HG03097 (cell line): ENCODE measurements at regions not wholly inside any gene's neighbourhood (a gene's known extent, or its start where the extent isn't known, plus 50 kb on each side); places are given as distances from the start of the nearest gene placed in this dataset.

Experiments
- ATAC-seq: cut with Tn5 transposase; IDR thresholded peaks from one replicate; pipeline ENCODE4 v1.9.1; 2021; ENCODE audit not compliant: unreplicated experiment, low FRiP score

DNA sequence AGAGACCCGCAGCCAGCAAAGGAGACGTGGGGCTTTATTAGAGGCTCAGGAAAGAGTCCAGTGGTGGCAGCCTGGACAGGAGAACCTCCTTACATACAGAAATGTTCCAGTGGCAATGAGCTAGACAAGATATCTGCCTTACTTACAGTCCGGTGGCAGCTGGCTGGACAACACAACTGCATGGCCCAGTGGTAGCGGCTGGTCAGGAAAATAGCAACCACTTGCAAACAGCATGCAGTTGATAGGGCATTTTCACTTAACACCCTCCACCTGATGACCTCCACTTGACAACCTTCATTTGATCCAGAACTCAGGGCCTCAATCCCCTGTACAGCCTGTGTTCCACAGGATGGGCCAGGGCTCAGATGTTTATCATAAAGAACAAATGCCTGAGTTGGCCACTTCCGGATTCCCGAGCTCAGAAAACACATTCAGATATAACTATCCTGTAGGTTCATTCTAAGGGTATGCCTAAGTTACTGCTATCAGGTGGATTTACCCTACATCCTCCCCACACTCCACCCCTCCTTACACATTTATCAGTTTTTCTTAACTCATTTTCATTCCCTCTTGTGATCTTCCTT lies 63.3 kb upstream of the ITPRID2 start:
- ATAC-seq, result no peak

DNA sequence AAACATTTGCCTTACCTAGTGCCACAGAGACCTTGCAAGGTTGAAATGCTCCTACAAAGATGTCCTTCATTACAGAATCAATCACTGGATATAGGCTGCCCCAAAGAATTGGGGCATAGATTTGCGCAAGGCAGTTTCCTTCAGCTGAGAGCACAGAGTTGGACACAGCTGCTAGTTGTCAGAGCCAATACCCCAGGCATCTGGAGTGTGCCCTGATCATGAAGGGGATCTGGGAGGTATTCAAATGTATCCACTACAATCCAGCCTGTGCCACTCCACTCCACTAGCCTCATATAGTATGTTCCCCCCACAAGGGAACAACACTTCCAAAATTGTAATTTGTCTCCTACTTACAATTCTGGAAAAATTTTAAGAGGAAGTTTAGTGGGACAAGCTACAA lies 62.3 kb upstream of the ITPRID2 start:
- ATAC-seq, result no peak

DNA sequence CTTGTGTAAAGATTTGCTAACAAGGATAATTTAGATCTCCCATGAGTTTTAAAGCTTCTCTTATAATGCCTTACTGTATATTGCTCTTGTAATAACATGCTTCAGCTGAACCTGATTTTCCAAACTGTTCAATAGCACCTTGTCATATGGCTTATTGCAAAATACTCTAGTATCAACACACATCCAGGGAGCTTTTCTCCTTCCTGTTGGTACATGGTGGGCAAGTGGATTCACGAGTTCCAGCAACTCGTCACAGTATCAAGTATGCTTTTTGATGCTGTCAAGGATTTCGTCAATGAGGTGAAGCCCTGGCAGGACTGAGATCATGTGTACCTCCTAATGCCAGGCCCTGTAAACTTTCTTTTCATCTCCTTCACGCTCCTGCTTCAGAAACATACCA lies 59.5 kb upstream of the ITPRID2 start:
- no peak for ATAC-seq

DNA sequence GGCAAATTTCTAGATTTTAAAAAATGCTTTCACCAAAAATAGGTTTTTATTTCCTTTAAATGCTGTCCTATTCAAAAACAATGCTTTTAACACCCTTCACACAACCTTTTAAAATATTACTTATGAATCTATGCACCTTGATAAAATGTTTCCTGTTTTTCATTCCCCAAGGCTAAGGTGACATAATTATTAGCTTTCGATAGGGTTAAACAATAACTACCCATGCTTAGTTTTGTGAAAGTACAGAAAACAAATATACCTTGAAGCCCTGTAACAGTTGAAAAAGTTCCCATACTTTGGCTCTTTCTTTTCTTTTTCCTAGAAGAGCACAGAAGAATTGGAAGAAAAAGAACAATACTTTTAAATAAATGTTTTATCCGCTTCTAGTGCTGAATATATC lies 54.9 kb upstream of the ITPRID2 start:
- peak; percentile 58 for ATAC-seq

DNA sequence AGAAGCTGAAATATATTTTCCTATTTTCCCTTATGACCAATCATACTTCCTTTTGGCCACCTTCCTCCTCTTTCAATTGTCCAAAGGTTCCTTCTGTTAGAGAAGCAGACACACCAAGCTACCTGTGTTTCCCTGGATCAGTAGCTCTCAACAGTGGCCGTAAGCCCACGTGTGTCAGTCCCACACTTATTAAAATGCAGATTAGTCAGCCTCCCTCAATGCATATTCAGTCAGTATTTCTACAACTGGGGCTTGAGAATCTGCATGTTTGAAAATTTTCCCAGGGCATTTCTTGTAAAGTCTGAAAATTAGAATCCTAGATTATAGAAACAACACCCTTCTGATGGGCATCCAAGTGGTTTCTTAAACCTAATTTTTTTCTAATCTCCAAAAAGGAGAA lies 54.0 kb upstream of the ITPRID2 start:
- ATAC-seq, result no peak

DNA sequence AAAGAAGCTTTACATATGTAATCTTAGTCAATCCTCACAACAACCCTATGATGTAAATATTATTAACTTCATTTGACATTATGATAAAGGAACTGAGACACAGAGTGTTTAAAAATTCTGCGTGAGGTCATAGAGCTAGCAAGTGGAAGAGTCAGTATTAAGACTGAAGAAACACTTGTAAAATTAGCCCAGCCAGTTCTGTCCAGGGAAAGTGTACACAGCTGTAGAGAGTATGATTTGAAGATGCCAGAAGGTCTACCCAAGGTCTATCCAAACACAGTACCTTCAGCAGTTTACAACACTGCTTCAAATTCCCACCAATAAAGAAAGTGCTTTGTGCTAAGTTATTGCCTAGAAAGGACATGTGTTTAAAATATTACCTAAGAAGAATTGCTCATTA lies 51.7 kb upstream of the ITPRID2 start:
- no peak for ATAC-seq

DNA sequence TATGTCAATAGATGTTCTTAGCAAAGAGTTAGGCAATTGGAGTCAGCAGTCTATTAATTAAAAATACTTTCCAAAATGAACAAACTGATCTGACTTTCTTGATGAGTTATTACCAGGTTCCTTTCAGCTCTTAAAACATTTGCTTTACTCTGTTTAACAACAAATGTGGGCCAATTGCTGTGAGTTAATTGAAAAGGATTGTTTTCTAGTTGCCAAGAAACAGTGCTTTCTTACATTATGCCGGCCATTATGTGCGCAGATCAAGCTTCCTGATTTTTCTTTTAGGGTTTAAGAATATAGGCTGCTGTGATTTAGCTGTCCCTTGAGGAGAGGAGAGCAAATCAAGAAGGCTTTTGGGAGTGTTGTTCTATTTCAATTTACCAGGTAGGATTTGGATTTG lies 50.5 kb upstream of the ITPRID2 start:
- no peak for ATAC-seq
